ENCODE measurements at regions not wholly inside any gene's neighbourhood (a gene's known extent, or its start where the extent isn't known, plus 50 kb on each side); places are given as distances from the start of the nearest gene placed in this dataset.

GRCh38 chr2:156192468-156192867 is 140.1 kb downstream of the NR4A2 start:
- H3K4me3 ChIP-seq (ENCODE audit: low read depth, low read length): no peak overlapping the region
- H3K36me3 ChIP-seq (ENCODE audit: control insufficient read depth in 2 of 2, insufficient read depth in 1 of 2, low read length in 2 of 2): no peaks in the 10 kb centered on the region
- no peak overlapping the region for H3K27ac ChIP-seq (ENCODE audit: extremely low read depth, low read depth, low read length)
- ChIA-PET CTCF (interaction anchor here (0.6 kb wide), 1 partner anchor 27 kb away, joined by 3 read pairs; no protein-coding TSS in a partner anchor), POLR2A (no interaction called here)
- peaks cover 4% of the 10 kb centered on the region; the same call in 1 of the 2 replicates for H3K4me1 ChIP-seq (ENCODE audit: control insufficient read depth, insufficient read depth, low read length)
- H3K9me3 ChIP-seq (ENCODE audit: control insufficient read depth, insufficient read depth, low read depth, low read length): no peaks in the 10 kb centered on the region
- no peak for TF ChIP-seq ZNF311 (tag by site-specific recombination; IDR thresholded peaks at IDR 0.05; ENCODE audit: borderline replicate concordance)
- no peak for TF ChIP-seq ZNF184 (tag by site-specific recombination; IDR thresholded peaks at IDR 0.05)
- TF ChIP-seq, protein P1, sequence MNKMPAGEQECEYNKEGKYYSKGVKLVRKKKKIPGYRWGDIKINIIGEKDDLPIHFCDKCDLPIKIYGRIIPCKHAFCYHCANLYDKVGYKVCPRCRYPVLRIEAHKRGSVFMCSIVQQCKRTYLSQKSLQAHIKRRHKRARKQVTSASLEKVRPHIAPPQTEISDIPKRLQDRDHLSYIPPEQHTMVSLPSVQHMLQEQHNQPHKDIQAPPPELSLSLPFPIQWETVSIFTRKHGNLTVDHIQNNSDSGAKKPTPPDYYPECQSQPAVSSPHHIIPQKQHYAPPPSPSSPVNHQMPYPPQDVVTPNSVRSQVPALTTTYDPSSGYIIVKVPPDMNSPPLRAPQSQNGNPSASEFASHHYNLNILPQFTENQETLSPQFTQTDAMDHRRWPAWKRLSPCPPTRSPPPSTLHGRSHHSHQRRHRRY (tag by site-specific recombination; IDR thresholded peaks at IDR 0.05): no peak
- TF ChIP-seq, protein P2, sequence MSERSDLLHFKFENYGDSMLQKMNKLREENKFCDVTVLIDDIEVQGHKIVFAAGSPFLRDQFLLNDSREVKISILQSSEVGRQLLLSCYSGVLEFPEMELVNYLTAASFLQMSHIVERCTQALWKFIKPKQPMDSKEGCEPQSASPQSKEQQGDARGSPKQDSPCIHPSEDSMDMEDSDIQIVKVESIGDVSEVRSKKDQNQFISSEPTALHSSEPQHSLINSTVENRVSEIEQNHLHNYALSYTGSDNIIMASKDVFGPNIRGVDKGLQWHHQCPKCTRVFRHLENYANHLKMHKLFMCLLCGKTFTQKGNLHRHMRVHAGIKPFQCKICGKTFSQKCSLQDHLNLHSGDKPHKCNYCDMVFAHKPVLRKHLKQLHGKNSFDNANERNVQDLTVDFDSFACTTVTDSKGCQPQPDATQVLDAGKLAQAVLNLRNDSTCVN (tag by site-specific recombination; optimal IDR thresholded peaks at IDR 0.05): no peak
- TF ChIP-seq, protein P3, sequence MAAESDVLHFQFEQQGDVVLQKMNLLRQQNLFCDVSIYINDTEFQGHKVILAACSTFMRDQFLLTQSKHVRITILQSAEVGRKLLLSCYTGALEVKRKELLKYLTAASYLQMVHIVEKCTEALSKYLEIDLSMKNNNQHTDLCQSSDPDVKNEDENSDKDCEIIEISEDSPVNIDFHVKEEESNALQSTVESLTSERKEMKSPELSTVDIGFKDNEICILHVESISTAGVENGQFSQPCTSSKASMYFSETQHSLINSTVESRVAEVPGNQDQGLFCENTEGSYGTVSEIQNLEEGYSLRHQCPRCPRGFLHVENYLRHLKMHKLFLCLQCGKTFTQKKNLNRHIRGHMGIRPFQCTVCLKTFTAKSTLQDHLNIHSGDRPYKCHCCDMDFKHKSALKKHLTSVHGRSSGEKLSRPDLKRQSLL (tag by site-specific recombination; IDR thresholded peaks at IDR 0.05): no peak
- no peak for TF ChIP-seq ZNF112 (tag by site-specific recombination; IDR thresholded peaks at IDR 0.05)
- TF ChIP-seq, protein P4, sequence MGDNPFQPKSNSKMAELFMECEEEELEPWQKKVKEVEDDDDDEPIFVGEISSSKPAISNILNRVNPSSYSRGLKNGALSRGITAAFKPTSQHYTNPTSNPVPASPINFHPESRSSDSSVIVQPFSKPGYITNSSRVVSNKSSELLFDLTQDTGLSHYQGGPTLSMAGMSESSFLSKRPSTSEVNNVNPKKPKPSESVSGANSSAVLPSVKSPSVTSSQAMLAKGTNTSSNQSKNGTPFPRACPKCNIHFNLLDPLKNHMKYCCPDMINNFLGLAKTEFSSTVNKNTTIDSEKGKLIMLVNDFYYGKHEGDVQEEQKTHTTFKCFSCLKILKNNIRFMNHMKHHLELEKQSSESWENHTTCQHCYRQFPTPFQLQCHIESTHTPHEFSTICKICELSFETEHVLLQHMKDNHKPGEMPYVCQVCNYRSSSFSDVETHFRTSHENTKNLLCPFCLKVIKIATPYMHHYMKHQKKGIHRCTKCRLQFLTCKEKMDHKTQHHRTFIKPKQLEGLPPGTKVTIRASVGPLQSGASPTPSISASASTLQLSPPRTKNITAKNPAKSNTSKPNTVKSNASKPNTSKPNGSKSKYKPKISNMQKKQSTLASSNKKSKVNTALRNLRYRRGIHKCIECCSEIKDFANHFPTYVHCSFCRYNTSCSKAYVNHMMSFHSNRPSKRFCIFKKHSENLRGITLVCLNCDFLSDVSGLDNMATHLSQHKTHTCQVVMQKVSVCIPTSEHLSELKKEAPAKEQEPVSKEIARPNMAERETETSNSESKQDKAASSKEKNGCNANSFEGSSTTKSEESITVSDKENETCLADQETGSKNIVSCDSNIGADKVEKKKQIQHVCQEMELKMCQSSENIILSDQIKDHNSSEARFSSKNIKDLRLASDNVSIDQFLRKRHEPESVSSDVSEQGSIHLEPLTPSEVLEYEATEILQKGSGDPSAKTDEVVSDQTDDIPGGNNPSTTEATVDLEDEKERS (tag by site-specific recombination; IDR thresholded peaks at IDR 0.05): no peak
- no peak for TF ChIP-seq ZNF585B (tag by site-specific recombination; IDR thresholded peaks at IDR 0.05)
- no peak for TF ChIP-seq ZNF398 (tag by site-specific recombination; IDR thresholded peaks at IDR 0.05)
- no peak for TF ChIP-seq ZNF133 (tag by site-specific recombination; IDR thresholded peaks at IDR 0.05)
- no peak for TF ChIP-seq ZNF670 (tag by site-specific recombination; IDR thresholded peaks at IDR 0.05; ENCODE audit: low read depth)
- TF ChIP-seq ZNF302 (tag by site-specific recombination; IDR thresholded peaks at IDR 0.05; ENCODE audit: low read depth): no peak
- TF ChIP-seq ZNF544 (tag by site-specific recombination; IDR thresholded peaks at IDR 0.05): no peak
- TF ChIP-seq ZNF510 (tag by site-specific recombination; IDR thresholded peaks at IDR 0.05; ENCODE audit: insufficient replicate concordance): no peak
- no peak for TF ChIP-seq ZNF707 (tag by site-specific recombination; IDR thresholded peaks at IDR 0.05)
- TF ChIP-seq ZNF677 (tag by site-specific recombination; IDR thresholded peaks at IDR 0.05): no peak
- TF ChIP-seq, protein P5, sequence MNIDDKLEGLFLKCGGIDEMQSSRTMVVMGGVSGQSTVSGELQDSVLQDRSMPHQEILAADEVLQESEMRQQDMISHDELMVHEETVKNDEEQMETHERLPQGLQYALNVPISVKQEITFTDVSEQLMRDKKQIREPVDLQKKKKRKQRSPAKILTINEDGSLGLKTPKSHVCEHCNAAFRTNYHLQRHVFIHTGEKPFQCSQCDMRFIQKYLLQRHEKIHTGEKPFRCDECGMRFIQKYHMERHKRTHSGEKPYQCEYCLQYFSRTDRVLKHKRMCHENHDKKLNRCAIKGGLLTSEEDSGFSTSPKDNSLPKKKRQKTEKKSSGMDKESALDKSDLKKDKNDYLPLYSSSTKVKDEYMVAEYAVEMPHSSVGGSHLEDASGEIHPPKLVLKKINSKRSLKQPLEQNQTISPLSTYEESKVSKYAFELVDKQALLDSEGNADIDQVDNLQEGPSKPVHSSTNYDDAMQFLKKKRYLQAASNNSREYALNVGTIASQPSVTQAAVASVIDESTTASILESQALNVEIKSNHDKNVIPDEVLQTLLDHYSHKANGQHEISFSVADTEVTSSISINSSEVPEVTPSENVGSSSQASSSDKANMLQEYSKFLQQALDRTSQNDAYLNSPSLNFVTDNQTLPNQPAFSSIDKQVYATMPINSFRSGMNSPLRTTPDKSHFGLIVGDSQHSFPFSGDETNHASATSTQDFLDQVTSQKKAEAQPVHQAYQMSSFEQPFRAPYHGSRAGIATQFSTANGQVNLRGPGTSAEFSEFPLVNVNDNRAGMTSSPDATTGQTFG (tag by site-specific recombination; IDR thresholded peaks at IDR 0.05; ENCODE audit: borderline replicate concordance): no peak
- TF ChIP-seq ZBTB49 (tag by site-specific recombination; IDR thresholded peaks at IDR 0.05; ENCODE audit: low read depth): no peak
- no peak for TF ChIP-seq ELK4 (IDR thresholded peaks at IDR 0.05; ENCODE audit: borderline replicate concordance, low read depth, low read length)
